K562 (cell line): ENCODE measurements at regions not wholly inside any gene's neighbourhood (a gene's known extent, or its start where the extent isn't known, plus 50 kb on each side); places are given as distances from the start of the nearest gene placed in this dataset.

ENCODE experiments used
- ATAC-seq: fragments of 200-7000 bp; cut with Tn5 transposase; 3 replicates; pipeline ENCODE4 v1.9.1; 2020; ENCODE audit warnings: moderate library complexity
- BruUV-seq: library from RNA; stranded (reverse); fragments of 400-500 nt; replicated peaks from 2 replicates; lab custom pipeline; 2021; lab: Mats Ljungman, UMichigan
- CTCF ChIA-PET: fragments of 300-600 bp; formaldehyde crosslinking; extraction: SDS; loops from one replicate; lab custom pipeline; 2021; ENCODE audit warnings: low intra/inter-chr PET ratio; lab: Yijun Ruan, JAX
- POLR2A ChIA-PET: fragments of 300-600, 350-650 bp; sonication (Branson Sonifier 250); formaldehyde crosslinking; extraction: SDS; loops from one replicate; lab custom pipeline; 2021; ENCODE audit warnings: antibody characterized with exemption, inconsistent platforms; lab: Yijun Ruan, JAX
- DNase-seq, 4 experiments: peaks; one replicate each; pipeline versions ENCODE4 v3.0.0 to v3.0.0-alpha.2; 2011 to 2018; ENCODE audit warnings: low spot score in 3 of 4, mixed read lengths in 3 of 4; ENCODE audit errors: extremely low read depth in 1 of 4
- FAIRE-seq: peaks from 2 replicates; lab custom pipeline; 2011; peaks lifted over from hg19 to GRCh38; lab: Jason Lieb, UNC
- H2AFZ ChIP-seq: 2 replicates; pipeline ENCODE4 v1.6.0; 2011; ENCODE audit warnings: low read depth, low read length, control low read depth, inconsistent platforms
- H3K27ac ChIP-seq: fragments of 200-600 bp; 3 replicates; pipeline ENCODE4 v1.8.0; 2011; ENCODE audit warnings: low read depth, mild to moderate bottlenecking, control low read depth, inconsistent platforms, low read length, moderate library complexity, mixed read lengths; ENCODE audit errors: extremely low read depth
- H3K27me3 ChIP-seq, 2 experiments: fragments of 300-600 bp in 1 of 2; 2 replicates in 1 of 2; 3 replicates in 1 of 2; pipeline versions ENCODE4 v1.6.0 to v1.8.0; 2011; ENCODE audit warnings: inconsistent platforms in 2 of 2, low read length in 2 of 2, mild to moderate bottlenecking in 1 of 2, mixed read lengths in 1 of 2, moderate library complexity in 1 of 2; ENCODE audit not compliant: control insufficient read depth in 2 of 2, insufficient read depth in 2 of 2
- H3K36me3 ChIP-seq: fragments of 300-600 bp; 3 replicates; pipeline ENCODE4 v1.8.0; 2011; ENCODE audit warnings: mild to moderate bottlenecking, low read length, inconsistent platforms; ENCODE audit not compliant: control insufficient read depth, insufficient read depth
- H3K4me1 ChIP-seq, 2 experiments: fragments of 200-600 bp in 1 of 2; replicated peaks in 1 of 2; 2 replicates in 1 of 2; 3 replicates in 1 of 2; pipeline versions ENCODE4 v1.5.1 to v1.8.0; 2011; ENCODE audit warnings: inconsistent platforms in 2 of 2, low read length in 2 of 2, mild to moderate bottlenecking in 1 of 2, mixed read lengths in 1 of 2, moderate library complexity in 1 of 2; ENCODE audit not compliant: control insufficient read depth in 2 of 2, insufficient read depth in 2 of 2
- H3K4me2 ChIP-seq: 2 replicates; pipeline ENCODE4 v1.6.1; 2011; ENCODE audit warnings: low read length, control low read depth, inconsistent platforms, mixed read lengths; ENCODE audit not compliant: insufficient read depth
- H3K4me3 ChIP-seq: fragments of 200-600 bp; sonication (generic), shearing (Covaris generic); 2 replicates; pipeline ENCODE4 v1.5.1; 2016; ENCODE audit warnings: control low read depth, inconsistent platforms
- H3K79me2 ChIP-seq: fragments of 200-600 bp; 3 replicates; pipeline ENCODE4 v1.8.0; 2011; ENCODE audit warnings: low read length, inconsistent platforms; ENCODE audit not compliant: control insufficient read depth, insufficient read depth
- H3K9ac ChIP-seq, 2 experiments: 2 replicates each; pipeline versions ENCODE4 v1.6.0 to v1.6.1; 2011; ENCODE audit warnings: low read depth in 2 of 2, low read length in 2 of 2, control low read depth in 1 of 2, inconsistent platforms in 1 of 2, mild to moderate bottlenecking in 1 of 2, mixed read lengths in 1 of 2; ENCODE audit not compliant: insufficient read depth in 1 of 2
- H3K9me1 ChIP-seq: one replicate; pipeline ENCODE4 v1.6.0; 2011; ENCODE audit warnings: inconsistent platforms, mild to moderate bottlenecking, low read length, moderate library complexity; ENCODE audit not compliant: control insufficient read depth, insufficient read depth
- H3K9me3 ChIP-seq: replicated peaks from 2 replicates; pipeline ENCODE4 v1.5.1; 2011; ENCODE audit warnings: low read depth, low read length, inconsistent platforms; ENCODE audit not compliant: control insufficient read depth, insufficient read depth
- H4K20me1 ChIP-seq: replicated peaks from 2 replicates; pipeline ENCODE4 v1.6.1; 2011; ENCODE audit warnings: low read length, inconsistent platforms, mixed read lengths; ENCODE audit not compliant: control insufficient read depth, insufficient read depth
- ETS1 ChIP-seq: conservative IDR thresholded peaks from 2 replicates; pipeline ENCODE4 v1.6.1; 2011; ENCODE audit warnings: low read depth, mild to moderate bottlenecking, low read length; ENCODE audit not compliant: control insufficient read depth
- FIP1L1 ChIP-seq: fragments of 200-400 bp; formaldehyde crosslinking; IDR thresholded peaks from 2 replicates; pipeline ENCODE4 v1.6.1; 2018; ENCODE audit warnings: mild to moderate bottlenecking, low read depth, low read length; ENCODE audit not compliant: poor library complexity, severe bottlenecking
- HNRNPH1 ChIP-seq: fragments of 200-400 bp; formaldehyde crosslinking; optimal IDR thresholded peaks from 2 replicates; pipeline ENCODE3; 2017; ENCODE audit warnings: low read depth, mild to moderate bottlenecking, low read length, moderate library complexity
- MED1 ChIP-seq: sonication (generic); formaldehyde crosslinking; IDR thresholded peaks from 2 replicates; pipeline ENCODE4 v1.8.1; 2023; ENCODE audit warnings: missing genetic modification reagents, borderline replicate concordance
- MYC ChIP-seq, 2 experiments: fragments of 250-450 bp in 1 of 2; sonication (Bioruptor Pico) in 1 of 2; IDR thresholded peaks; 2 replicates each; pipeline versions ENCODE4 v1.5.1 to v1.6.1; 2012 to 2021; ENCODE audit warnings: low read depth in 2 of 2, borderline replicate concordance in 1 of 2, improper control_type of control experiment in 1 of 2, low read length in 1 of 2, mild to moderate bottlenecking in 1 of 2, moderate library complexity in 1 of 2
- NRF1 ChIP-seq, 2 experiments: fragments of 450-650 bp; IDR thresholded peaks in 1 of 2; conservative IDR thresholded peaks in 1 of 2; 2 replicates each; pipeline ENCODE4 v1.6.1; 2014; ENCODE audit warnings: mild to moderate bottlenecking in 2 of 2
- SOX6 ChIP-seq: fragments of 450-650 bp; IDR thresholded peaks from 2 replicates; pipeline ENCODE4 v1.6.1; 2014; ENCODE audit warnings: mild to moderate bottlenecking
- USF2 ChIP-seq: sonication (generic); formaldehyde crosslinking; IDR thresholded peaks from 2 replicates; pipeline ENCODE4 v1.5.0; 2020; ENCODE audit warnings: missing genetic modification reagents
- ZBTB1 ChIP-seq: sonication (generic); formaldehyde crosslinking; IDR thresholded peaks from 2 replicates; pipeline ENCODE4 v1.8.1; 2023; ENCODE audit warnings: missing genetic modification reagents, low read depth, mild to moderate bottlenecking, borderline replicate concordance
- ZFP30 ChIP-seq: fragments of 250-450 bp; sonication (Bioruptor Pico); IDR thresholded peaks from 2 replicates; pipeline ENCODE4 v1.8.0; 2022; ENCODE audit warnings: moderate library complexity, mild to moderate bottlenecking, inconsistent platforms, borderline replicate concordance
- ZNF239 ChIP-seq: fragments of 250-450 bp; sonication (Bioruptor Pico); IDR thresholded peaks from 2 replicates; pipeline ENCODE4 v1.4.0; 2020; ENCODE audit warnings: mild to moderate bottlenecking
- WGBS: fragments of 100-300 bp; shearing (Covaris generic); methylation state at CpG from one replicate; pipeline ENCODE4 v1.1.6; 2016; ENCODE audit warnings: low coverage, mixed read lengths; ENCODE audit not compliant: insufficient coverage; ENCODE audit errors: missing lambda C conversion rate; 5-methylcytosine and 5-hydroxymethylcytosine counted together
- in situ Hi-C: fragments of 300-500 bp; cut with MboI; formaldehyde crosslinking; loops from 4 replicates; pipeline ENCODE4 v1.15.0; 2018; ENCODE audit warnings: inconsistent platforms, mixed read lengths
- intact Hi-C: fragments of 100-400 bp; cut with micrococcal nuclease; formaldehyde crosslinking; loops from 2 replicates; pipeline ENCODE4 v1.14.2; 2022

GRCh38 chr3:35521196-35521595 lies 118.1 kb upstream of the ARPP21 start:
- H2AFZ ChIP-seq = no peak overlapping the region
- intact Hi-C loops (no loop called here), in situ Hi-C loops (no loop called here)
- ATAC-seq (no peak), DNase-seq (no peak), FAIRE-seq (no peak)
- H3K4me3 ChIP-seq = no peak overlapping the region
- no peaks in the 10 kb centered on the region for H4K20me1 ChIP-seq
- no peak overlapping the region for H3K9ac ChIP-seq
- H3K36me3 ChIP-seq = no peaks in the 10 kb centered on the region
- TF ChIP-seq NRF1 (conservative IDR thresholded peaks at IDR 0.05 in 1 of 2, IDR thresholded peaks at IDR 0.05 in 1 of 2) (no peak), ETS1 (no peak), FIP1L1 (no peak)
- no peak overlapping the region for H3K4me2 ChIP-seq
- 1% methylated on average over 3 of the region's 3 CpGs for WGBS
- no peaks in the 10 kb centered on the region for H3K9me1 ChIP-seq
- H3K9me3 ChIP-seq = peaks cover 4% of the 10 kb centered on the region; the same call in 1 of the 2 replicates
- no peak overlapping the region for H3K27ac ChIP-seq
- no peaks in the 10 kb centered on the region for H3K27me3 ChIP-seq
- BruUV-seq = no TSS peak
- no peaks in the 10 kb centered on the region for H3K79me2 ChIP-seq
- ChIA-PET POLR2A (no interaction called here), CTCF (no interaction called here)
- no peaks in the 10 kb centered on the region for H3K4me1 ChIP-seq

- H3K9me3 ChIP-seq = peaks cover 4% of the 10 kb centered on the region; the same call in 1 of the 2 replicates
- H3K79me2 ChIP-seq = no peaks in the 10 kb centered on the region
- no peaks in the 10 kb centered on the region for H3K36me3 ChIP-seq
- H2AFZ ChIP-seq = no peak overlapping the region
- H3K27me3 ChIP-seq = no peaks in the 10 kb centered on the region
- no peak overlapping the region for H3K27ac ChIP-seq
- 0% methylated on average over 3 of the region's 3 CpGs for WGBS
- no peaks in the 10 kb centered on the region for H3K9me1 ChIP-seq
- intact Hi-C loops = no loop called here
- no peak overlapping the region for H3K4me2 ChIP-seq
- in situ Hi-C loops = no loop called here
- H3K9ac ChIP-seq = no peak overlapping the region
- DNase-seq = no peak
- H3K4me1 ChIP-seq = no peaks in the 10 kb centered on the region
- BruUV-seq = no TSS peak
- no peak for ATAC-seq
- H3K4me3 ChIP-seq = no peak overlapping the region
- TF ChIP-seq MED1 (no peak), HNRNPH1 (no peak), ZFP30 (CRISPR knock-in tag) (no peak), ZNF239 (CRISPR knock-in tag) (no peak), MYC (IDR thresholded peaks at IDR 0.05; ENCODE audit: low read depth, low read length) (no peak), MYC (CRISPR knock-in tag; IDR thresholded peaks at IDR 0.05; ENCODE audit: borderline replicate concordance, low read depth) (no peak), SOX6 (no peak), ZBTB1 (CRISPR knock-in tag) (no peak), USF2 (no peak)
- no peaks in the 10 kb centered on the region for H4K20me1 ChIP-seq
- FAIRE-seq = no peak
- ChIA-PET POLR2A (no interaction called here), CTCF (no interaction called here)
Measured at GRCh38 chr3:35522450-35522849, 116.9 kb upstream of the ARPP21 start.
